SK-N-SH treated with all-trans-retinoic acid at 6 μM for 48 hours (cell line): ENCODE measurements at regions not wholly inside any gene's neighbourhood (a gene's known extent, or its start where the extent isn't known, plus 50 kb on each side); places are given as distances from the start of the nearest gene placed in this dataset.

Experiments
- ATAC-seq: fragments of 200-7000 bp; cut with Tn5 transposase; 3 replicates; pipeline ENCODE4 v1.9.1; 2020; ENCODE audit warnings: mild to moderate bottlenecking, moderate library complexity
- ARNTL ChIP-seq: fragments of 450-650 bp; formaldehyde crosslinking; IDR thresholded peaks from 2 replicates; pipeline ENCODE4 v1.5.0; 2020; ENCODE audit warnings: low read depth, mild to moderate bottlenecking, moderate library complexity, borderline replicate concordance
- BACH2 ChIP-seq: fragments of 250-450 bp; sonication (Bioruptor Pico); IDR thresholded peaks from 2 replicates; pipeline ENCODE4 v1.9.0; 2021; ENCODE audit warnings: mild to moderate bottlenecking, borderline replicate concordance
- CSDC2 ChIP-seq: fragments of 250-450 bp; sonication (Bioruptor Pico); IDR thresholded peaks from 2 replicates; pipeline ENCODE4 v1.5.0; 2020; ENCODE audit warnings: mild to moderate bottlenecking, moderate library complexity
- ESRRG ChIP-seq: fragments of 250-450 bp; sonication (Bioruptor Pico); IDR thresholded peaks from 2 replicates; pipeline ENCODE4 v1.6.1; 2021; ENCODE audit warnings: mild to moderate bottlenecking
- GLIS3 ChIP-seq: fragments of 250-450 bp; sonication (Bioruptor Pico); IDR thresholded peaks from 2 replicates; pipeline ENCODE4 v1.5.0; 2020; ENCODE audit warnings: mild to moderate bottlenecking, moderate library complexity
- ISL1 ChIP-seq: fragments of 250-450 bp; sonication (Bioruptor Pico); IDR thresholded peaks from 2 replicates; pipeline ENCODE4 v2.1.2; 2022; ENCODE audit warnings: mild to moderate bottlenecking, moderate library complexity
- PPARA ChIP-seq: fragments of 250-450 bp; sonication (Bioruptor Pico); IDR thresholded peaks from 2 replicates; pipeline ENCODE4 v1.5.0; 2020; ENCODE audit warnings: mild to moderate bottlenecking, borderline replicate concordance
- RARB ChIP-seq: fragments of 250-450 bp; sonication (Bioruptor Pico); IDR thresholded peaks from 2 replicates; pipeline ENCODE4 v1.8.0; 2021; ENCODE audit warnings: mild to moderate bottlenecking, moderate library complexity
- SNAI2 ChIP-seq: fragments of 250-450 bp; sonication (Bioruptor Pico); IDR thresholded peaks from 2 replicates; pipeline ENCODE4 v1.5.0; 2020; ENCODE audit warnings: mild to moderate bottlenecking, moderate library complexity
- TCF4 ChIP-seq: fragments of 250-450 bp; sonication (Bioruptor Pico); IDR thresholded peaks from 2 replicates; pipeline ENCODE4 v1.8.0; 2021; ENCODE audit warnings: mild to moderate bottlenecking, moderate library complexity, borderline replicate concordance
- TOX ChIP-seq: fragments of 250-450 bp; sonication (Bioruptor Pico); IDR thresholded peaks from 2 replicates; pipeline ENCODE4 v1.8.0; 2021; ENCODE audit warnings: mild to moderate bottlenecking, moderate library complexity, borderline replicate concordance
- ZC3H10 ChIP-seq: fragments of 250-450 bp; sonication (Bioruptor Pico); IDR thresholded peaks from 2 replicates; pipeline ENCODE4 v1.5.1; 2021; ENCODE audit warnings: mild to moderate bottlenecking, moderate library complexity
- ZFP3 ChIP-seq: fragments of 250-450 bp; sonication (Bioruptor Pico); IDR thresholded peaks from 2 replicates; pipeline ENCODE4 v1.5.0; 2020; ENCODE audit warnings: mild to moderate bottlenecking, moderate library complexity
- ZNF565 ChIP-seq: fragments of 450-650 bp; formaldehyde crosslinking; conservative IDR thresholded peaks from 2 replicates; pipeline ENCODE4 v1.5.0; 2020; ENCODE audit warnings: low read depth, mild to moderate bottlenecking, moderate library complexity
- ZNF70 ChIP-seq: fragments of 450-650 bp; formaldehyde crosslinking; IDR thresholded peaks from 2 replicates; pipeline ENCODE4 v1.5.0; 2020; ENCODE audit warnings: mild to moderate bottlenecking, moderate library complexity
- ZNF8 ChIP-seq: fragments of 450-650 bp; formaldehyde crosslinking; IDR thresholded peaks from 2 replicates; pipeline ENCODE4 v1.5.0; 2020; ENCODE audit warnings: mild to moderate bottlenecking, moderate library complexity
- TF ChIP-seq, protein P1 (sequence below): fragments of 250-450 bp; sonication (Bioruptor Pico); IDR thresholded peaks from 2 replicates; pipeline ENCODE4 v1.5.1; 2020; ENCODE audit warnings: low read depth, mild to moderate bottlenecking, moderate library complexity
- TF ChIP-seq, protein P2 (sequence below): fragments of 250-450 bp; sonication (Bioruptor Pico); IDR thresholded peaks from 2 replicates; pipeline ENCODE4 v1.8.0; 2020; ENCODE audit warnings: mild to moderate bottlenecking, moderate library complexity, borderline replicate concordance
- TF ChIP-seq, protein P3 (sequence below): fragments of 250-450 bp; sonication (Bioruptor Pico); IDR thresholded peaks from 2 replicates; pipeline ENCODE4 v1.8.0; 2021; ENCODE audit warnings: low read depth, mild to moderate bottlenecking, moderate library complexity, borderline replicate concordance
- TF ChIP-seq, protein P4 (sequence below): fragments of 250-450 bp; sonication (Bioruptor Pico); IDR thresholded peaks from 2 replicates; pipeline ENCODE4 v1.5.1; 2021; ENCODE audit warnings: mild to moderate bottlenecking, moderate library complexity
- TF ChIP-seq, protein P5 (sequence below): fragments of 250-450 bp; sonication (Bioruptor Pico); IDR thresholded peaks from 2 replicates; pipeline ENCODE4 v1.5.0; 2020; ENCODE audit warnings: mild to moderate bottlenecking, moderate library complexity

DNA sequence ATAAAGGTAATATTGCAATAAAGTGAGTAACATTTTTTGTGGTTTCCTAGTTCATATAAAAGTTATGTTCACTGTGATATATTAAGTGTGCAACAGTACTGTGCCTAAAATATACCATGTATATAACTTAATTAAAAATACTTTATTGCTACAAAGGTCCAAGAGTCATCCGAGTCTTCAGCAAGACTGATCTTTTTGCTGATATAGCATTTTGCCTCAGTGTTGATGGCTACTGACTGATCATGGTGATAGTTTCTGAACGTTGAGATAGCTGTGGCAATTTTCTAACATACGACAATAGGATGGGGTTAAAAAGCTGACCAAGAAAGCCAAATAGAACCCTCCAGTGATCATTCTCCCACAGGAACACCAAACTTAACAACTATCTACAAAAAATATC, 1302.7 kb downstream of the TECRL start:
- ATAC-seq, result no peak
- TF ChIP-seq TOX (CRISPR knock-in tag) (no peak), ISL1 (CRISPR knock-in tag) (no peak), ARNTL (CRISPR knock-in tag) (no peak), PPARA (no peak), BACH2 (CRISPR knock-in tag) (no peak), ZFP3 (CRISPR knock-in tag) (no peak), ZNF565 (CRISPR knock-in tag) (no peak), TCF4 (CRISPR knock-in tag) (no peak), ESRRG (CRISPR knock-in tag) (no peak)
- TF ChIP-seq, protein P1, sequence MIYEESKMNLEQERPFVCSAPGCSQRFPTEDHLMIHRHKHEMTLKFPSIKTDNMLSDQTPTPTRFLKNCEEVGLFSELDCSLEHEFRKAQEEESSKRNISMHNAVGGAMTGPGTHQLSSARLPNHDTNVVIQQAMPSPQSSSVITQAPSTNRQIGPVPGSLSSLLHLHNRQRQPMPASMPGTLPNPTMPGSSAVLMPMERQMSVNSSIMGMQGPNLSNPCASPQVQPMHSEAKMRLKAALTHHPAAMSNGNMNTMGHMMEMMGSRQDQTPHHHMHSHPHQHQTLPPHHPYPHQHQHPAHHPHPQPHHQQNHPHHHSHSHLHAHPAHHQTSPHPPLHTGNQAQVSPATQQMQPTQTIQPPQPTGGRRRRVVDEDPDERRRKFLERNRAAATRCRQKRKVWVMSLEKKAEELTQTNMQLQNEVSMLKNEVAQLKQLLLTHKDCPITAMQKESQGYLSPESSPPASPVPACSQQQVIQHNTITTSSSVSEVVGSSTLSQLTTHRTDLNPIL (CRISPR knock-in tag), result no peak
- TF ChIP-seq, protein P2, sequence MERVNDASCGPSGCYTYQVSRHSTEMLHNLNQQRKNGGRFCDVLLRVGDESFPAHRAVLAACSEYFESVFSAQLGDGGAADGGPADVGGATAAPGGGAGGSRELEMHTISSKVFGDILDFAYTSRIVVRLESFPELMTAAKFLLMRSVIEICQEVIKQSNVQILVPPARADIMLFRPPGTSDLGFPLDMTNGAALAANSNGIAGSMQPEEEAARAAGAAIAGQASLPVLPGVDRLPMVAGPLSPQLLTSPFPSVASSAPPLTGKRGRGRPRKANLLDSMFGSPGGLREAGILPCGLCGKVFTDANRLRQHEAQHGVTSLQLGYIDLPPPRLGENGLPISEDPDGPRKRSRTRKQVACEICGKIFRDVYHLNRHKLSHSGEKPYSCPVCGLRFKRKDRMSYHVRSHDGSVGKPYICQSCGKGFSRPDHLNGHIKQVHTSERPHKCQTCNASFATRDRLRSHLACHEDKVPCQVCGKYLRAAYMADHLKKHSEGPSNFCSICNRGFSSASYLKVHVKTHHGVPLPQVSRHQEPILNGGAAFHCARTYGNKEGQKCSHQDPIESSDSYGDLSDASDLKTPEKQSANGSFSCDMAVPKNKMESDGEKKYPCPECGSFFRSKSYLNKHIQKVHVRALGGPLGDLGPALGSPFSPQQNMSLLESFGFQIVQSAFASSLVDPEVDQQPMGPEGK (CRISPR knock-in tag), result no peak

DNA sequence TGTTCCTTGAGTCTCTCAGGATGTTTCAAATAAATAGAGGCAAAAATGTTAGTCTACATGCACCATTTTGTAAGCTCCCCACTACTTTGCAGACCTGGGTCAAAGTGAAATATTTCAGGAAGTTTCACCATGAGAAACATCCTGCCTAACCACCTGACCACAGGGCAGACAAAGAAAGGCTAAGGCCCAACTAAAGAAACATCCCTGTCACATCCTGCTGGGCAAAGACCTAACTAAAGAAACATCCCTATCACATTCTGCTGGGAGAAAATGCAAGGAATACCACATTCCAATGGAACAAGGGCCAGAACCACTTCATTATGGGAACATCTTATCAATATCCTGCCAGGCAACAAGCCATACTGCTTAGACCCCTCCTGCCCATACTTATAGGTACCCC, 1303.4 kb downstream of the TECRL start:
- TF ChIP-seq ZNF565 (CRISPR knock-in tag) (no peak), BACH2 (CRISPR knock-in tag) (no peak), ZC3H10 (CRISPR knock-in tag) (no peak), PPARA (no peak), ZNF70 (CRISPR knock-in tag) (no peak), ESRRG (CRISPR knock-in tag) (no peak), TOX (CRISPR knock-in tag) (no peak), GLIS3 (CRISPR knock-in tag) (no peak), SNAI2 (CRISPR knock-in tag) (no peak), RARB (CRISPR knock-in tag) (no peak)
- TF ChIP-seq, protein P2 (CRISPR knock-in tag), result no peak
- TF ChIP-seq, protein P3, sequence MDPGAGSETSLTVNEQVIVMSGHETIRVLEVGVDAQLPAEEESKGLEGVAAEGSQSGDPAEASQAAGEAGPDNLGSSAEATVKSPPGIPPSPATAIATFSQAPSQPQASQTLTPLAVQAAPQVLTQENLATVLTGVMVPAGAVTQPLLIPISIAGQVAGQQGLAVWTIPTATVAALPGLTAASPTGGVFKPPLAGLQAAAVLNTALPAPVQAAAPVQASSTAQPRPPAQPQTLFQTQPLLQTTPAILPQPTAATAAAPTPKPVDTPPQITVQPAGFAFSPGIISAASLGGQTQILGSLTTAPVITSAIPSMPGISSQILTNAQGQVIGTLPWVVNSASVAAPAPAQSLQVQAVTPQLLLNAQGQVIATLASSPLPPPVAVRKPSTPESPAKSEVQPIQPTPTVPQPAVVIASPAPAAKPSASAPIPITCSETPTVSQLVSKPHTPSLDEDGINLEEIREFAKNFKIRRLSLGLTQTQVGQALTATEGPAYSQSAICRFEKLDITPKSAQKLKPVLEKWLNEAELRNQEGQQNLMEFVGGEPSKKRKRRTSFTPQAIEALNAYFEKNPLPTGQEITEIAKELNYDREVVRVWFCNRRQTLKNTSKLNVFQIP, result no peak
- TF ChIP-seq, protein P4, sequence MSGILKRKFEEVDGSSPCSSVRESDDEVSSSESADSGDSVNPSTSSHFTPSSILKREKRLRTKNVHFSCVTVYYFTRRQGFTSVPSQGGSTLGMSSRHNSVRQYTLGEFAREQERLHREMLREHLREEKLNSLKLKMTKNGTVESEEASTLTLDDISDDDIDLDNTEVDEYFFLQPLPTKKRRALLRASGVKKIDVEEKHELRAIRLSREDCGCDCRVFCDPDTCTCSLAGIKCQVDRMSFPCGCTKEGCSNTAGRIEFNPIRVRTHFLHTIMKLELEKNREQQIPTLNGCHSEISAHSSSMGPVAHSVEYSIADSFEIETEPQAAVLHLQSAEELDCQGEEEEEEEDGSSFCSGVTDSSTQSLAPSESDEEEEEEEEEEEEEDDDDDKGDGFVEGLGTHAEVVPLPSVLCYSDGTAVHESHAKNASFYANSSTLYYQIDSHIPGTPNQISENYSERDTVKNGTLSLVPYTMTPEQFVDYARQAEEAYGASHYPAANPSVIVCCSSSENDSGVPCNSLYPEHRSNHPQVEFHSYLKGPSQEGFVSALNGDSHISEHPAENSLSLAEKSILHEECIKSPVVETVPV, result no peak
- TF ChIP-seq, protein P5, sequence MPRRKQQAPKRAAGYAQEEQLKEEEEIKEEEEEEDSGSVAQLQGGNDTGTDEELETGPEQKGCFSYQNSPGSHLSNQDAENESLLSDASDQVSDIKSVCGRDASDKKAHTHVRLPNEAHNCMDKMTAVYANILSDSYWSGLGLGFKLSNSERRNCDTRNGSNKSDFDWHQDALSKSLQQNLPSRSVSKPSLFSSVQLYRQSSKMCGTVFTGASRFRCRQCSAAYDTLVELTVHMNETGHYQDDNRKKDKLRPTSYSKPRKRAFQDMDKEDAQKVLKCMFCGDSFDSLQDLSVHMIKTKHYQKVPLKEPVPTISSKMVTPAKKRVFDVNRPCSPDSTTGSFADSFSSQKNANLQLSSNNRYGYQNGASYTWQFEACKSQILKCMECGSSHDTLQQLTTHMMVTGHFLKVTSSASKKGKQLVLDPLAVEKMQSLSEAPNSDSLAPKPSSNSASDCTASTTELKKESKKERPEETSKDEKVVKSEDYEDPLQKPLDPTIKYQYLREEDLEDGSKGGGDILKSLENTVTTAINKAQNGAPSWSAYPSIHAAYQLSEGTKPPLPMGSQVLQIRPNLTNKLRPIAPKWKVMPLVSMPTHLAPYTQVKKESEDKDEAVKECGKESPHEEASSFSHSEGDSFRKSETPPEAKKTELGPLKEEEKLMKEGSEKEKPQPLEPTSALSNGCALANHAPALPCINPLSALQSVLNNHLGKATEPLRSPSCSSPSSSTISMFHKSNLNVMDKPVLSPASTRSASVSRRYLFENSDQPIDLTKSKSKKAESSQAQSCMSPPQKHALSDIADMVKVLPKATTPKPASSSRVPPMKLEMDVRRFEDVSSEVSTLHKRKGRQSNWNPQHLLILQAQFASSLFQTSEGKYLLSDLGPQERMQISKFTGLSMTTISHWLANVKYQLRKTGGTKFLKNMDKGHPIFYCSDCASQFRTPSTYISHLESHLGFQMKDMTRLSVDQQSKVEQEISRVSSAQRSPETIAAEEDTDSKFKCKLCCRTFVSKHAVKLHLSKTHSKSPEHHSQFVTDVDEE (CRISPR knock-in tag), result no peak
- ATAC-seq, result no peak

DNA sequence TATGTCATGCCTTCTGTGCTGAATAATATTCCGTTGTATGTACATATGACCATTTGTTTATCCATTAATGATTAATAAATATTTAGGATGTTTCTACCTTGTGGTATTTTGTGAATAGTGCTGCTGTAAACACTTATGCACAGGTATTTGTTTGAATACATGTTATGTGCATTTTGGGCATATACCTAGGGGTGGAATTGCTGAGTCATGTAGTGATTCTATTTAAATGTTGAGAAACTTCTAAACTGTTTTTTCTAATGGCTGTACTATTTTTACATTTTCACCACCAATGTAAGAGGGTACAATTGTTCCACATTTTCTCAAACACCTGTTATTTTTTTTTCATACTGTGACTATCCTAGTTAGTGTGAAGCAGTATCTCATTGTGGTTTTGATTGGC, 1318.6 kb downstream of the TECRL start:
- no peak for ATAC-seq
- TF ChIP-seq, protein P3, result no peak
- no peak for TF ChIP-seq GLIS3 (CRISPR knock-in tag)
- TF ChIP-seq TCF4 (CRISPR knock-in tag), result no peak
- no peak for TF ChIP-seq ZNF8 (CRISPR knock-in tag)
- TF ChIP-seq, protein P5 (CRISPR knock-in tag), result no peak
- TF ChIP-seq ARNTL (CRISPR knock-in tag), result no peak
- TF ChIP-seq RARB (CRISPR knock-in tag), result no peak
- no peak for TF ChIP-seq ZNF565 (CRISPR knock-in tag)
- TF ChIP-seq CSDC2, result no peak
- no peak for TF ChIP-seq ZFP3 (CRISPR knock-in tag)
